GM20431 (cell line): ENCODE measurements at regions not wholly inside any gene's neighbourhood (a gene's known extent, or its start where the extent isn't known, plus 50 kb on each side); places are given as distances from the start of the nearest gene placed in this dataset.

Experiments
- in situ Hi-C: fragments of 300-500 bp; cut with MseI, MboI; formaldehyde crosslinking; loops from one replicate; pipeline ENCODE4 v1.15.0; 2020; ENCODE audit warnings: low sequenced_read_pairs; ENCODE audit not compliant: unreplicated experiment

DNA sequence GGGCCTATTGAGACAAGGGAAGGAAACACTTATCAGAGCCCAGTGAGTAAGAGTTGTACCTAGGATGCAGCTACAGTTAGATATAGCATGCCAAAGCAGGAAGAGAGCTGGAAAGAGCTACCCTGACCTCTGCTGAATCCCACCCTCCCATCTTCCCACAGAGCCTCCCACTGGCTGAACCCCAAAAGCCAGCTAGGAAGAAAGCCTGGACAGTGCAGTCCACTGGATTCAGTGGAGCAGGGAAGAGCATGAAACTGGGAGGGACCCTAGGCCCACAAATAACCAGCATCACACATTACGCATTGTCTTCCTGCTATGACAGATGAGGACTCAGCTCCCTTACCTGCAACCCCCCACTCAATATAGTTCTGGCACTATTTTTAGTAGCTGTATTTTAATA, 81.5 kb upstream of the AKAP13 start:
- in situ Hi-C loops, result loop anchor here (25.0 kb wide), 1 partner anchor 538 kb away; no protein-coding TSS in a partner anchor

DNA sequence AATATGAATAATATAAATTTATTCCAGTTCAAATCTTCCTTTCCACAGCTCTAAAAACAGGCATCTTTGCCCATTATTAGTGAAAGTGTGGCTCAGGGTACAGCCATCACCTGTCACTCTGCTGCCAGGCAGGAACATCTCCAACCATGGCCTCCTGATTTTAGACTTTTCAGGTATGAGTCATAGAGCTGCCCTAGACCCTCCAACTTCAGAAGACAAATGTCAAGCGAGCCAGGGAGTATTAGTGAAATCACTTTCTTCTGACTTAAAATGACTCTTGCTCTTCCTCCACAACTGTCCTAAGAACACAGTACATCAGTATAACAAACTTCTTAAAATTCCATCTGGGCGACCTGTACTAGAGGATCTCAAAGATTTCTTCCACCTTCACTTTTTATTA, 78.1 kb upstream of the AKAP13 start:
- in situ Hi-C loops, result no loop called here

DNA sequence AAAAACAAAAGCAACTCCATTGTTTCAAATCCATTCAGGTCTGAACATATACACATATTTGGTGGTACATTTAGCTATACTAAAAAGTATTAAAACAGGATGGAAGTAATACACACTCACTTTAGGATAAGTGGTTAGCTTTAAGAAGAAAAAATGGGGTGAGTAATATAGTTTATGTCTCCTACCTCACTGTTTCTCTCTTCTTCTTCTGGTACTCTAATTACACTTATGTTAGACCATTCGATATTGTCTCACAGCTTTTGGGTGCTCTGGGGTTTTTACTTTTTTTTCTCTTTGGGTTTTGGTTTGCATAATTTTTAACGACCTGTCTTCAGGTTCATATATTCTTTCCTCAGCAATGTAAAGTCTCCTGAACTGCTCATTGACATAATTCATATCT, 75.4 kb upstream of the AKAP13 start:
- in situ Hi-C loops, result no loop called here

DNA sequence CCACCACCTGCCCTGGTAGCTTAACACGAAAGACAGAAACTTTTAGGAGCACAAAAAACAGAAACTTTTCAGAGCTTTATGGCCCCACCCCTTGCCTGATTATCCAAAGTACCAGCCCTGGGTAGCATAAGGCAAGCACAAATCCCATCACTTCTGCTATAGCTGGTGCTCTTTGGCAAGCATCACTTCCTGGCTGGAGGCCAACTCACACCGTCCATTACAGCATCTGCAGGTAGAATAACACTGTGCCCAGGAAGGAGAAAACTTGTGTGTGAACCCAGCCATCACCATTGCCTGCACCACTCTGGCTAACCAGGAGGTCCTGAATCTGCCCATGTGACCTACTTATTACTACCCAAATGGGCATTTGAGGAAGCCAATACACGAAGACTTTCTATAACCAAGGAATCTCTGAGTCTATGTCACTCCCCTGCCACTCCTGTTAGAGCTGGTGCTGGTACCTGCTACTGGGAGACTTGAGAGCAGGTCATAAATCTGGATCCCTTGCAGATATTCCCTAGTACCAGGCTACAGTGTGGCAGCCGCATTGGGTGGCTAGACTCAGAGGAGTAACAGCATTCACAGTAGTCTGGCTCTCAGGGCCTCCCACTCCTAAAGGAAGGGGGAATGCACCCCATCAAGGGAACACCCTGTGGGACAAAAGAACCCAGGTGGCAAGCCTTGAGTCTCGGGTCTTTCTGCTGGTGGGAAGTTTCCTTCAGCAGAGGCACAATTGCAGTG, 73.3 kb upstream of the AKAP13 start:
- in situ Hi-C loops, result no loop called here

DNA sequence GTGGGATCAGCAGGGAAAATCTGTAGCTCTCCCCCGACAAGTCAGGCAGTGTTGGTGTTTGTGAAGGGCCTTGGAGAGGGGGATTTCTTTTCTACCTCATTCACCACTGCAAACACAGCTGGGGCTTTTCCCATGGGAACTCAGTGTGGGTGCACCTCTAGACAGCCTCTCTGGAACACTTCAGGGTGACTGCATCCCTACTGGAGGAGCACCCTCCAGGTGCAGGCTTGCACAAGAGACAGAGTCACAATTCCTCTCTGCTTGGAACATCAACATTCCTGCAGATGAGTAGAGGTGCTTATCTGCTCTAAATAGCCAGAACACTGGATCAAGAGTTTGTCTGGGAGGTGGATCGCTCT, 72.7 kb upstream of the AKAP13 start:
- in situ Hi-C loops, result no loop called here

DNA sequence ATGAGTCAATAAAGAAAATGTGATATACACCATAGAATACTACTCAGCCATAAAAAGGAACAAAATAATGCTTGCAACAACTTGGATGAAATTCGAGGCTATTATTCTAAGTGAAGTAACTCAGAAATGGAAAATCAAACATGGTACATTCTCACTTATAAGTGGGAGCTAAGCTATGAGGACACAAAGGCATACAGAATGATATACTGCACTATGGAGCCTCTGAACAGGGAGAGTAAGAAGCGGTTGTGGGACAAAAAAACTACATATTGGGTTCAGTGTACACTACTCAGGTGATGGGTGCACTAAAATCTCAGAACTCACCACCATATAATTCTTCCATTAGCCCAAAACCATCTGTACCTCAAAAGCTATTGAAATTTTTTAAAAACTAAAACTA, 68.8 kb upstream of the AKAP13 start:
- in situ Hi-C loops, result no loop called here

DNA sequence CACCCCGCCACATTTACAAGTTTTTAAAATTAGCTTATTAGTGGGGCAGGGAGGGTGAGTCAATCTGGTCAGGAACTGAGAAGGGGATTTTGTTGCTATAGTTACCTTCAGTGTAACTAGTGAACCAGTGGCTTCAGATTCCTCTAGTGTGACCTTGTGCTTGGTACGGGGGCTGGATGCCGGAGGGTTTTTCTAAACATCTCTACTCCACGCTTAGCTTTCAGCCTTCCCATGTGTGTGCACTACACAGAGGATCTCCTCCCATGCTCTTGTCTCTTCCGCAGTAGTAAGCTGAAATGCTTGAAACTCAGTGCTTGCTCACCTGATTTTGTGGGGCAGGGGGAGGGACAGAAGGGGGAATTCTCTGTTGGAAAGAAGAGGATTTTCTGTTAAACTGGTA, 67.9 kb upstream of the AKAP13 start:
- in situ Hi-C loops, result no loop called here

DNA sequence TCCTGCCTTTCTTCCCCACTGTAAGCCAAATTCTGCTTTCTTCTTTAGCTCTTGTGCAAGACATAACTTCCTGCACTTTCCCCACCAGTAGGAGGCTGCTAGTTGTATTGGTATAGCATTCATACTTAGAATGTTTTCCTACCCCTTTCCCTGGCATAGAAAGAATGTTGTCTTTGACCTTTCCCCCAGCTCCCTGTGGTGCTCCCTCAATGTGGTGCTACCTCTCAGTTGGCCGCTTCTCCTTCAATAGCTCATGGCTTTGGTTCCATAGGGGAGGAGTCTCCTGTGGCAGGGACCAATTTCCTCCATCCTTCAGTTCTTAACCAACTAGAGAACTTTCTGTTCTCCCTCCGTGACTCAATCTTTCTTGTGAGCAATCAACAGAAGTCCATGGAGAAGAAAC, 67.5 kb upstream of the AKAP13 start:
- in situ Hi-C loops, result no loop called here

DNA sequence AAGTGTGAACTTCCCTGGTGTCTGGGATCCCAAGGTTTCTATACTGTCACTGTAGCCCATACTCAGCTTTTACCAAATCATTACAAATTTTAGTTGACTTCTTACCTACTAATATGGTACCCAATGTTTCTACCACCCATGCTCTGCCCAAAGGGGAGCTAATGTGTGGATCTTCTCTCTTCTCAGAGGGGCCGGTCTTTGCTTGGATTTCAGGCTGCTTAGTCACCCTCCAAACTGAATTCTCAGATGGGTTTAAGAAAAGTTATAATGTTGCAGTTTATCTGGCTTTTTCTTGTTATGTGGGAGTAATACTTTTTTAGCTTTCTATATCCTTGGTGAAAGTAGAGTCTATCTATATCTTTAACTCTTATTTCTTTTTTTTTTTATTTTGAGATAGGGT, 67.1 kb upstream of the AKAP13 start:
- in situ Hi-C loops, result no loop called here

DNA sequence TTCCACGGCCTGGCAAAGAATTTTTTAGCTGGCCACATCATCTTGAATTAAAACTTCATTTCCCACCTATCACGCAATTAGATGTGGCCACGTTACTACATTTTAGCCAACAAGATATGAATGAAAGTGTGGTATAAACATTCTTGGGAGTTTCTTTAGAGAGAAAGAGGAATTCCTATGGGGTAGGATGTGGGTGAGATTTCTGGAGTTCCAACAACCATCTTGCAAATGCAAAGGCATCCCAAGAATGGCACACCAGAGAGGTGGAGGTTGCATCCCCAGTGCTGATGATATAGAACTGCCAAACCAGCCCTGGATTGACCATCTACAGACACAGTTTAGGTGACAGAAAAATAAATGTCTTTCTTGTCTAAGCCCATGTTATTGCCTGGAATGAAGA, 66.3 kb upstream of the AKAP13 start:
- in situ Hi-C loops, result no loop called here

DNA sequence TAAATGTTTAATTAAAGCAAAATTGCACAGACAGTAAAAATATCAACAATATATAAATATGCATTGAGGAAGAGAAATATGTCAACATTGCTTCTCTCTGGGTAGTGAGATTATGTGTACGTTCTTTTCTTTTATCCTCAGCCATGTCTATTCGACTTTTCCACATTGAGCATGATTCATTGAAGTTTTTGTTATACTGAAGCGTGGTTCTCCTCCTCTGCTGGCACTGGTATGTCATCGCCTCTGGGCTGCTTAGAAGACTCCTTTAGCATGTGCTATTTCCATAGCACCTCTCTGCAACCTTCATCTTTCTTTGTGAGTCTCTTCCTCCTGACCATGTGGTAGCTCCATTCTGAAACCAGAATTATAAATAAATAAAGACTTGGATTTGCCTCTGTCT, 65.8 kb upstream of the AKAP13 start:
- in situ Hi-C loops, result no loop called here

DNA sequence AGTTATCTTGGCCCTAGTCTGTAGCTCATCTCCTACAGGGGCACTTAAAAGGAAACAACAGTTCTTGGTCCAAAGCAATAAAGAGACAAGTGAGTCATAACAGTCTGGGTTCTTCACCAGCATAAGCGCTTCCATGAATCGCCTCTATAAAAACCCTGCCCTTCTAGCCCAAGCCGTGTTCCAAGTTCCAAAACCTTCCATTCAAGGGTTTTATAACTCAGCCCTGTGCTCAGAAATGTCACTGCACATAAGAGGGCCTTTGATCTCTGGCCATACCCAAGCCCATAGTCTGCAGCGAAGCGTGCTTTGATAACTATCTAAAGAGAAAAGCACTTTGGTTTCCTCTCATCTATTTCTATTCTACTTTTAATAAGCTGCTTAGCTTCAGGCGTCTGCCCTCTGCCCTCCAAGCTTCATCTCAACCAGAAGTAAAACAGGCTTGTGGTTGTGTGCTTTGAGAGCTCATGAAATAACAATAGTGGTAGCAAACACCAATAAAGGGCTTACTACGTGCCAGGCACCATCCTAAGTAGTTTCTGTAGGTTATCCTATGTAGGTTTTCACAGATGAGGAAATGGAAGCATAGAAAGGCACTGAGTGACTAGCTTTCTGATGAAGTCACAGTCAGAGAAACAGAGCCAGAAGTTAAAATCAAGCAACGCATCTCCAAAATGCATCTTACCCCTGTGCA, 64.0 kb upstream of the AKAP13 start:
- in situ Hi-C loops, result no loop called here

DNA sequence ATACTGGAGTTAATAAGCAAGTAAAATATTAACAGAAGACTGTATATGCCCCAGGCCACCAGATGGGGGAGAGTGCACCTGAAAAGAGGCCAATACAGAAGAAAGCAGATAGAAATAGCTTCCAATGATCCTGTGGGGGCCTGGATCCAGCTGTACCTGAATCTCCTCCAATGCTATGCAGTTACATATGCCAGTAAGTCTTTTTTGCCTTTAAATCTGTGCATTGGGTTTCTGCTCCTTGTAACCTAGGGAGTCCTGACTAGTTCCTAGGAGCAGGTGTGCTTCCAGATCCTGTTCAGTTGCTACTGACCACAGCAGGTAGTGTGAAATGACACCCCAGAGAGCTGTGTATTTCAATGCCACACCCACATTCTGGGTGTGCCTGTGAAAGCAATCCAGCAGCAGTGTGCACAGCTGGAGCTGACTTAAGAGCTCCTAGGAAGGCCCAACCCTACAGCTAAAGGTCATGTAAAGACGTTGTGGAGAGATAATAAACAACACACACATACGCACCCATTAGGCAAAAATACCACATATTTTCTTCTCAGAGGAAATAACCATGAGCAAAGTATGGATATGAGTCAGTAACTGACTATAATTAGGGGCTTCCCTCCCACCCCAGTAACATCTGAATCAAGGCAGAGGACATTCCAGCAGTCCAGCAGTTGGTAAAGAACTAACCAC, 62.2 kb upstream of the AKAP13 start:
- in situ Hi-C loops, result no loop called here

DNA sequence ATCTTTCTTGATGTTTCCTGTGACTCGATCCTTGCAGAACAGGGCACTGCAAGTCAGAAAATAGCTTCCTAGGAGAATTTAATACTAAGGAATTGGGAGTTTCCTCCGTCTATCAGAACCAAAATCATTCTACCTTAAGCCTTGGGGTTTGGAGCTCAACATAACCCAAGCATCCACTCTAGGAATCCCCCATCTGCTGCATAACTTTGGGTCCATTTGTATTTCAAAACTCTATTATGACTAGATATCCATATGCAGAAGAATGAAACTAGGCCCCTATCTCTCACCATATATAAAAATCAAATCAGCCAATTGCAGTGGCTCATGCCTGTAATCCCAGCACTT, 61.7 kb upstream of the AKAP13 start:
- in situ Hi-C loops, result no loop called here

DNA sequence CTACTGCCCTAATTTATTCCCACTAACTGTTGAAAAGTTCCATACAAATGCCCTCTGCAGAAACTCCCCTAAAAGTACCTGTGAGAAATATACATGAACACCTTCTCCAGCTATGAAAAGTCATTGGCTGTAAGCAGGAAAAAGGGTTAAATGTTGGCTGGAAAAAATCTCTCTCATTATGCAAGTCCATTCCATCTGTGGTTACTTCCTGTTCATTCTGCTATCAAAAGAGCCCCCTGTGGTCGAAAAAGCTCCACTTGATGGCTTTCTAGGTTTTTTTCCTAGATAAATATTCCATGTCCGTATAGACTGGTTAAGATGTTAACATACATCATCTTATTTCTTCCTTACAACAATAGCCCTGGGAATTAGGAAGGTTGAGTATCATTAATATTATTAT, 56.2 kb upstream of the AKAP13 start:
- in situ Hi-C loops, result no loop called here

DNA sequence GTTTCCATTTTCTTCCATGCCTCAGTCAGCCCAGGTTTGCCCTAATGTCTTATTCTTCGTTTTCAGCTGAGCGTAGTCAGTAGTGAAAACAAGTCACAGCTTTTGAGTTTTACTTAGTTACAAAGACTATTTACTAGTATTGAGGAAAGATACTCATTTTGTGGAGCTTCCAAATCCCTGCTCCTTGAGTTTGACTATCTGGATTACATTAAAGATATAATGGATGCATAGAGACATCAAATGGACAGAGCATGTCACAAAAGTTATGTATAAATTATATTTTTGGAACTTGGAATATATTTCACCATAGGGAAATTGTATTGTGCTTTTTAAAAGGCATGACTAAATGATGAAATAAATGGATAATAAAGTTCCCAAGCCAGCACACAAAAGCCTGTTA, 54.6 kb upstream of the AKAP13 start:
- in situ Hi-C loops, result no loop called here

DNA sequence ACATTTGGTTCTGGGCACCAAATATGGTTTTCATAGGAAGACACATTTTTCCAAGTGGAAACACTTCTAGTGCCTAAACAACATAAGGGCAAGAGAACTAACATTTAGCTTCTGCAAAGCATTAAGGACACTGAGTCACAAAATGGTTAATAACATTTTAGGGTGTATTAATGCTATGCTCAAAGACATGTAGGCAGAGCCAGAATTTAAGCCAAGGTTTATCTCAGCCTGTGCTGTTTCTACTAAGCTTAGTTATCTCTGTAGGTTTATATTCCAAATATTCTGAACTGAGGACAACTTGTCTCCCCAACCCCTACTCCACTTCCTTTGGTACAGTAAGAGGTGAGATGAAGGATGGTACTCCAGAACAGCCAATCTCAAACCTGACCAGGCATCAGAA, 54.1 kb upstream of the AKAP13 start:
- in situ Hi-C loops, result no loop called here

DNA sequence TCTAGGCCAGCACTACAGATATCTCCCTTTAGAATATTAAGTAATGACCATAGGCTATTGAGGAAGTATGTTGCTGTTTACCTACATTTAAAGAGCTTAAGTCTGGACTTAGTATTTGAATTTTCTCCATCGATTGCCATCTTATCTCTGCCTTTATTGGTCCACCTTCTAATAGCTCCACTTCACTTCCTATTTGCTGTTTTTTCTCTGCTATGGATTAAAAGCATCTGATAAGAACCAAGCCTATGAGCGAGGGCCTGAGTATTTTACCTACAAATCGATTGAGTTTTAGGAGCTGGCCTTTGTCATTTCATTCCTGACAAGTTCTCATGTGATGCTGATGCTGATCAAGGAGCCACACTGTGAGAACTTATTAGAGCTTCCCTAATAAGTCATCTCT, 52.6 kb upstream of the AKAP13 start:
- in situ Hi-C loops, result no loop called here

DNA sequence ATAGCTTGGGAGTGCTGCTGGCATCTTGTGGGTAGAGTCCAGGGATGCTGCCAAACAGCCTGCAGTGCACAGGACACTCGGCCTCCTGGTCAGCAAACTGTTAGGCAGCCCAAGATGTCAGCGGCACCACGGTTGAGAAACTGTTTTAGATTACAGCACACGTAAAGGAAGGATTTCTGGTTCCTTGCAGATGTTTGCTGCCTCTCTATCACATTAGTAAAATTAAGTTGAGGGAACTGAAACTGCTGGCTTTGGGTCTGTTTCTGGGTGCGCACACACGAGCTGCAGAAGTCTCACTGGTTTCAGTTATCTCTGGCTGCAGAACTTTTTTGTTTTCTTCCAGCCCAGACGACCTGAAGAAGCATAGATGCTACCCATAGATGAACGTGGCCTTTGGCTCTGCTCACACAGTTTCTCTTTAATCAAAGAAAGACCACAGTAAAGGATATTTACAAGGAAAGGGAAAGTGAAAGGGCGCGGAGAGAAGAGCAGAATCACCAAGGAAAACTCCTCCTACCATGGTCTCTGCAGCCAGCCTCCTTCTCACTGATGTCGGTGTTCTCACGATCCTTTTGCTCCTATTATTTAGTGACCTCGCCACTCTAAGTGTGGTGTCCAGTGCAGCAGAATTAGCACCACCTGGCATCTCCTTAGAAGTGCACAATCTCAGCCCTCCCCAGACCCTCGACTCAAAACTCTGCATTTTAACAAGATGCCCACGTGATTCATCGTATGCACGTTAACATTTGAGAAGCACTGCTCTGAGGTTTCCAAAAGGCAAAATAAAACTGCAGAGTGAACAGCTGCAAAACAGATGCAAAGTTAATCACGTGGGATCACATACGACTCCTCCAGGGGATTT, 50.6 kb upstream of the AKAP13 start:
- in situ Hi-C loops, result no loop called here
